ENCODE measurements at regions not wholly inside any gene's neighbourhood (a gene's known extent, or its start where the extent isn't known, plus 50 kb on each side); places are given as distances from the start of the nearest gene placed in this dataset.
"Not testable (repeated sequence)": the region's sequence is repeated elsewhere in the genome, so short reads cannot be mapped to it uniquely, and the experiment has no call there.

GRCh38 chrX:121876305-121876704, 828.9 kb downstream of the GLUD2 start (continued):
- TF ChIP-seq ZNF585B (tag by site-specific recombination; IDR thresholded peaks at IDR 0.05) (no peak), ZBTB11 (tag by site-specific recombination; conservative IDR thresholded peaks at IDR 0.05; ENCODE audit: low read depth) (no peak), RBAK (tag by site-specific recombination; IDR thresholded peaks at IDR 0.05) (no peak), ZNF837 (tag by site-specific recombination; IDR thresholded peaks at IDR 0.05) (no peak), ZBTB44 (tag by site-specific recombination; IDR thresholded peaks at IDR 0.05) (no peak), BCL11B (tag by site-specific recombination; IDR thresholded peaks at IDR 0.05; ENCODE audit: low read depth) (no peak), SP2 (tag by site-specific recombination; IDR thresholded peaks at IDR 0.05) (no peak), ZNF549 (tag by site-specific recombination; IDR thresholded peaks at IDR 0.05) (no peak), FEZF1 (tag by site-specific recombination; IDR thresholded peaks at IDR 0.05) (no peak), ZNF146 (tag by site-specific recombination; IDR thresholded peaks at IDR 0.05) (no peak)

- H3K4me3 ChIP-seq (ENCODE audit: low read depth, low read length); H3K36me3 ChIP-seq (ENCODE audit: control insufficient read depth in 2 of 2, insufficient read depth in 1 of 2, low read length in 2 of 2); POLR2A ChIA-PET; CTCF ChIA-PET; H3K9me3 ChIP-seq (ENCODE audit: control insufficient read depth, insufficient read depth, low read depth, low read length); H3K4me1 ChIP-seq (ENCODE audit: control insufficient read depth, insufficient read depth, low read length); H3K27ac ChIP-seq (ENCODE audit: extremely low read depth, low read depth, low read length): not testable (repeated sequence)
Observed at GRCh38 chrX:121877337-121877736, 829.9 kb downstream of the GLUD2 start.

- Histone ChIP-seq H3K4me1 (ENCODE audit: control insufficient read depth, insufficient read depth, low read length) (no peaks in the 10 kb centered on the region), H3K27ac (ENCODE audit: extremely low read depth, low read depth, low read length) (no peak overlapping the region), H3K4me3 (ENCODE audit: low read depth, low read length) (no peak overlapping the region), H3K36me3 (ENCODE audit: control insufficient read depth in 2 of 2, insufficient read depth in 1 of 2, low read length in 2 of 2) (no peaks in the 10 kb centered on the region), H3K9me3 (ENCODE audit: control insufficient read depth, insufficient read depth, low read depth, low read length) (peaks cover 2% of the 10 kb centered on the region; the same call in 1 of the 2 replicates)
- ChIA-PET POLR2A (no interaction called here), CTCF (no interaction called here)
- no peak for TF ChIP-seq ZNF704 (tag by site-specific recombination; IDR thresholded peaks at IDR 0.05)
- no peak for TF ChIP-seq ZNF211 (tag by site-specific recombination; IDR thresholded peaks at IDR 0.05; ENCODE audit: low read depth)
- TF ChIP-seq ZNF221 (tag by site-specific recombination; IDR thresholded peaks at IDR 0.05; ENCODE audit: borderline replicate concordance) = no peak
- no peak for TF ChIP-seq PRDM1 (tag by site-specific recombination; IDR thresholded peaks at IDR 0.05)
- no peak for TF ChIP-seq ZNF488 (tag by site-specific recombination; IDR thresholded peaks at IDR 0.05)
- no peak for TF ChIP-seq ZNF398 (tag by site-specific recombination; IDR thresholded peaks at IDR 0.05)
- no peak for TF ChIP-seq REST (tag by site-specific recombination; IDR thresholded peaks at IDR 0.05)
- TF ChIP-seq ZNF26 (tag by site-specific recombination; IDR thresholded peaks at IDR 0.05) = no peak
- no peak for TF ChIP-seq EGR2 (tag by site-specific recombination; IDR thresholded peaks at IDR 0.05; ENCODE audit: low read depth)
- TF ChIP-seq GLI4 (tag by site-specific recombination; IDR thresholded peaks at IDR 0.05) = no peak
Observed at GRCh38 chrX:121886557-121886956, 839.1 kb downstream of the GLUD2 start.
